Transverse colon (tissue), 4 donors: ENCODE measurements at regions not wholly inside any gene's neighbourhood (a gene's known extent, or its start where the extent isn't known, plus 50 kb on each side); places are given as distances from the start of the nearest gene placed in this dataset.

Experiments used
- DNase-seq: peaks from one replicate; pipeline ENCODE4 v3.0.0-alpha.2; 2019
- H3K27ac ChIP-seq, 4 donors: fragments of 200-600 bp; sonication (generic); 2 replicates each; pipeline ENCODE4 v1.5.1; 2016 to 2018; ENCODE audit warnings: inconsistent platforms in 4 of 4
- H3K27me3 ChIP-seq: fragments of 200-600 bp; sonication (generic); 2 replicates; pipeline ENCODE4 v1.5.1; 2017; ENCODE audit warnings: inconsistent platforms
- H3K36me3 ChIP-seq, 4 donors: fragments of 200-600 bp; sonication (generic); 2 replicates each; pipeline ENCODE4 v1.5.1; 2017 to 2019; ENCODE audit warnings: inconsistent platforms in 4 of 4
- H3K4me1 ChIP-seq, 4 donors: fragments of 200-600 bp; sonication (generic); 2 replicates each; pipeline ENCODE4 v1.5.1; 2017 to 2020; ENCODE audit warnings: inconsistent platforms in 4 of 4
- H3K4me3 ChIP-seq, 4 donors: fragments of 200-600 bp; sonication (generic); 1 replicate in 1 of 4; 2 replicates in 3 of 4; pipeline versions ENCODE4 v1.5.1 to v1.6.1; 2017 to 2019; ENCODE audit warnings: inconsistent platforms in 4 of 4
- H3K9me3 ChIP-seq, 2 donors: fragments of 200-600 bp; sonication (generic); 2 replicates each; pipeline ENCODE4 v1.5.1; 2017 to 2019; ENCODE audit warnings: inconsistent platforms in 2 of 2
- EP300 ChIP-seq: sonication (generic); formaldehyde crosslinking; IDR thresholded peaks from one replicate; pipeline ENCODE4 v1.6.1; 2017; ENCODE audit warnings: antibody characterized with exemption, low read depth
- POLR2A ChIP-seq: fragments of 450-650 bp; IDR thresholded peaks from one replicate; pipeline ENCODE4 v1.6.1; 2016; ENCODE audit warnings: antibody characterized with exemption, mild to moderate bottlenecking, moderate library complexity
- POLR2AphosphoS5 ChIP-seq, 3 donors: sonication (generic); formaldehyde crosslinking; IDR thresholded peaks; one replicate each; pipeline ENCODE4 v1.6.1; 2016; ENCODE audit warnings: antibody characterized with exemption in 3 of 3
- WGBS, 2 donors: methylation state at CpG; one replicate each; pipeline ENCODE4 v1.1.5; 2018; ENCODE audit warnings: low coverage in 1 of 2; 5-methylcytosine and 5-hydroxymethylcytosine counted together
- in situ Hi-C, 4 donors: fragments of 200-750 bp; cut with MboI; loops; one replicate each; pipeline versions ENCODE4 v1.15.0 to v1.15.1; 2017; ENCODE audit warnings: low sequenced_read_pairs in 3 of 4, low pct_ligation_motif_present in 1 of 4, low pct_unique_long_range_greater_than_20kb in 1 of 4
- intact Hi-C: fragments of 100-400 bp; cut with DNase I; formaldehyde crosslinking; loops from one replicate; pipeline ENCODE4 v1.15.1; 2023; ENCODE audit warnings: low total_unique reads
- TF ChIP-seq, protein P1 (sequence below), 5 experiments: fragments of 200-600 bp in 3 of 5; fragments of 450-650 bp in 2 of 5; sonication (generic) in 3 of 5; IDR thresholded peaks; 1 replicate in 2 of 5; 2 replicates in 3 of 5; pipeline ENCODE4 v1.5.1; 2016 to 2017; ENCODE audit warnings: antibody characterized with exemption in 5 of 5, inconsistent platforms in 3 of 5, mild to moderate bottlenecking in 2 of 5, moderate library complexity in 1 of 5

DNA sequence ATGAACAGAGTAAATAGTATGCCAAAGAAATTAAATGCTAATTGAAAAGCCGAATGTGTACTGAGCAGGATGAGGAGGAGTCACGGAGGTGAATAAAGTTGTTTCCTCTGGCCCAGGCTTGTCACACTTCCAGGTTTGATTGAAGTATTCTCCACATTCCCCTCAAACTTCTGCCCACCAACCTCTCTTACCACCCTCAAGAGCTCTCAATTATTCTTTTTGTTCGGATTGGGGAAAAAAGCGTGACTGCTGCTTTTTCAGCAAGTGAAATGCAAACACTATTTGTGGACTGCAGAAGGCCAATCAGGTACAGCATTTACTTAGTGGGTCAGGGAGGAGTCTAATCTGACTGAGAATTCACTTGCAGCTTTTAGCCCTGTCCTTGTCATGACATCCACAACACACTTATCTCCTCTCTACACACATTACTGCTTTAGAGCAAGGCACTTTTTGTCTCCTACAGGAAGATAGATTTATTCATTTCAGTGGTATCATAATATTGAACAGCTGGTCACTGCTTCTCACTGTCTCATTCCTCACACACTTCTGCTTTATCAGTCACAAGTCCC lies 375.6 kb upstream of the PRMT6 start:
- in situ Hi-C loops (no loop called here), intact Hi-C loops (no loop called here)
- Histone ChIP-seq H3K27me3 (no peaks in the 10 kb centered on the region), H3K36me3 (no peaks in the 10 kb centered on the region), H3K27ac (no peak overlapping the region), H3K9me3 (no peaks in the 10 kb centered on the region), H3K4me3 (no peak overlapping the region), H3K4me1 (no peaks in the 10 kb centered on the region)
- no peak for DNase-seq
- 20 to 47% methylated on average over 3 to 4 of the region's 4 CpGs for WGBS, 2 donors
- TF ChIP-seq POLR2AphosphoS5 (IDR thresholded peaks at IDR 0.05) (no peak), POLR2A (no peak), EP300 (no peak)
- TF ChIP-seq, protein P1, sequence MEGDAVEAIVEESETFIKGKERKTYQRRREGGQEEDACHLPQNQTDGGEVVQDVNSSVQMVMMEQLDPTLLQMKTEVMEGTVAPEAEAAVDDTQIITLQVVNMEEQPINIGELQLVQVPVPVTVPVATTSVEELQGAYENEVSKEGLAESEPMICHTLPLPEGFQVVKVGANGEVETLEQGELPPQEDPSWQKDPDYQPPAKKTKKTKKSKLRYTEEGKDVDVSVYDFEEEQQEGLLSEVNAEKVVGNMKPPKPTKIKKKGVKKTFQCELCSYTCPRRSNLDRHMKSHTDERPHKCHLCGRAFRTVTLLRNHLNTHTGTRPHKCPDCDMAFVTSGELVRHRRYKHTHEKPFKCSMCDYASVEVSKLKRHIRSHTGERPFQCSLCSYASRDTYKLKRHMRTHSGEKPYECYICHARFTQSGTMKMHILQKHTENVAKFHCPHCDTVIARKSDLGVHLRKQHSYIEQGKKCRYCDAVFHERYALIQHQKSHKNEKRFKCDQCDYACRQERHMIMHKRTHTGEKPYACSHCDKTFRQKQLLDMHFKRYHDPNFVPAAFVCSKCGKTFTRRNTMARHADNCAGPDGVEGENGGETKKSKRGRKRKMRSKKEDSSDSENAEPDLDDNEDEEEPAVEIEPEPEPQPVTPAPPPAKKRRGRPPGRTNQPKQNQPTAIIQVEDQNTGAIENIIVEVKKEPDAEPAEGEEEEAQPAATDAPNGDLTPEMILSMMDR (IDR thresholded peaks at IDR 0.05), result no peak

DNA sequence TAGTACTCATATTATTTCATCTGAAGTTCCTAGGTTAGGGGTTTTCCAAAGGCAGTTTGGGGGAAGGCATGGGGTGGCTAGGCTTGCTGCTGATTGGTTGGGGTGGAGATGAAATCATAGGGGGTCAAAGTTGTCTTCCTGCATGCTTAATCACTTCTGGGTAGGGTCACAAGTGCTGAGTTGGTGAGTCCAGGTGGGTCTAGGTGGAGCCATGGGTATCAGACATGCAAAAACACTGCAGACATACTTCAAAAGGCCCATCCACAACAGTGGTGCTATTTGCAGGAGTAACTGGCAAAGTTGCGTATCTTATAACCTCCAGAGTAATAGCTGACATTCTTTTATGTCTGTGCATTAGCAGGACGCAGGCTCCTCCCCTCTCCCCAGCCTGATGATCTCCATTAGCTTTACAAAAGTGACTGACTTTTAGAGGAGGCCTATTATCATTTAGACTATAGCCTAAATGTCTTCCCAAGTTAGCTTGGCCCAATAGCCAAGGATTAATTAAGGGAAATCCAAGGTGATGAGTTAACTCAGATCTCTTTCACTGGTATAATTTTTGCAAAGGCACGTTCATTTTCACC lies 374.4 kb upstream of the PRMT6 start:
- in situ Hi-C loops, result no loop called here
- Histone ChIP-seq H3K27me3 (no peaks in the 10 kb centered on the region), H3K27ac (no peak overlapping the region), H3K9me3 (no peaks in the 10 kb centered on the region), H3K4me3 (no peak overlapping the region), H3K36me3 (no peaks in the 10 kb centered on the region), H3K4me1 (no peaks in the 10 kb centered on the region)
- no peak for TF ChIP-seq POLR2AphosphoS5 (IDR thresholded peaks at IDR 0.05)
- TF ChIP-seq, protein P1 (IDR thresholded peaks at IDR 0.05), result no peak
- TF ChIP-seq POLR2A, result no peak
- TF ChIP-seq EP300, result no peak
- intact Hi-C loops, result no loop called here
- 70 to 73% methylated on average over 1 to 3 of the region's 3 CpGs for WGBS, 2 donors
- no peak for DNase-seq

DNA sequence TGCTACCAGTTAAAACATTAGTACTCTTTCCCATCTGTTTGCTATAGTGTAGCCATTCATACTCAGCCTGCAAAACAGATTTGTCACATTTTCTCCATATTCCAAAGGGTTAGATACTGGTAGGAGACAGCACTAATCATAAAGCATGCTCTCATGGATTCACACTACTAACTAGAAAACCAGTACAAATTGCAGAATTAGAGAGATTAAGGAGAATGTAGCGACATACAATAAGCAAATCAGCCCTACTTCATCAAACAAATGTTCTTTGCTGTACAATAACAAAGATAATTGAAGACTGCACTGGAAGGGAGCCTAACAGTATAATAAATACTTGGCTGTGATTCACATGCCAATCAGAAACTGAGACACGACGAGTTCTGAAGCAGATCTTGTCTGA lies 368.0 kb upstream of the PRMT6 start:
- in situ Hi-C loops (no loop called here), intact Hi-C loops (no loop called here)
- Histone ChIP-seq H3K36me3 (no peaks in the 10 kb centered on the region), H3K4me1 (no peaks in the 10 kb centered on the region), H3K27ac (no peak overlapping the region), H3K9me3 (no peaks in the 10 kb centered on the region), H3K27me3 (no peaks in the 10 kb centered on the region), H3K4me3 (no peak overlapping the region)
- TF ChIP-seq POLR2AphosphoS5 (IDR thresholded peaks at IDR 0.05) (no peak), POLR2A (no peak), EP300 (no peak)
- TF ChIP-seq, protein P1 (IDR thresholded peaks at IDR 0.05), result no peak
- DNase-seq, result no peak
- 43 to 44% methylated on average over 3 of the region's 3 CpGs for WGBS, 2 donors

DNA sequence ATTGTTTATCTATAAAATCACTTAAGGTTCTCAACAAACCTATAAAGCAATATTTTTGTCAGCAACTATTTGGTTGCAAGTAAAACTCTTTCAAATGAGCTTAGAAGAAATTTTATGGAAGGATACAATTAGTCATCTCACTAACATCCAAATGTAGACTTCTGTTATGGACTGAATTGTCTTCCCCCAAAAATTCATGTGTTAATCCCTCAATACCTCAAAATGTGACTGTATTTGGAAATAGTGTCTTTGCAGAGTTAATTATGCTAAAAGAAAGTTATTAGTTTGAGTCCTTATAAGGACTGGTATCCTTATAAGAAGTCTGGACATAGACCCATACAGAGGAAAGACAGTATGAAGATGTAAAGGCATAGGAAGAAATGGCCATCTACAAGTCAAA lies 357.8 kb upstream of the PRMT6 start:
- no peaks in the 10 kb centered on the region for H3K9me3 ChIP-seq
- DNase-seq, result no peak
- no peaks in the 10 kb centered on the region for H3K36me3 ChIP-seq
- H3K4me3 ChIP-seq, result no peak overlapping the region
- in situ Hi-C loops (no loop called here), intact Hi-C loops (no loop called here)
- TF ChIP-seq, protein P1 (IDR thresholded peaks at IDR 0.05), result no peak
- no peak for TF ChIP-seq EP300
- TF ChIP-seq POLR2A, result no peak
- TF ChIP-seq POLR2AphosphoS5 (IDR thresholded peaks at IDR 0.05), result no peak
- H3K27ac ChIP-seq, result no peak overlapping the region
- H3K4me1 ChIP-seq, result no peaks in the 10 kb centered on the region
- H3K27me3 ChIP-seq, result no peaks in the 10 kb centered on the region
